H9 (cell line): ENCODE measurements at regions not wholly inside any gene's neighbourhood (a gene's known extent, or its start where the extent isn't known, plus 50 kb on each side); places are given as distances from the start of the nearest gene placed in this dataset.
"Not testable (repeated sequence)": the region's sequence is repeated elsewhere in the genome, so short reads cannot be mapped to it uniquely, and the experiment has no call there.

Experiments
- DNase-seq: peaks from one replicate; pipeline ENCODE4 v3.0.0-alpha.2; 2017
- H2AFZ ChIP-seq: one replicate; pipeline ENCODE4 v1.6.1; 2013; ENCODE audit warnings: mild to moderate bottlenecking, low read length, control low read depth, moderate library complexity
- H2AK5ac ChIP-seq: 2 replicates; pipeline ENCODE4 v1.6.1; 2013; ENCODE audit warnings: low read length, control low read depth, mixed read lengths; ENCODE audit not compliant: insufficient read length
- H2BK120ac ChIP-seq: one replicate; pipeline ENCODE4 v1.6.1; 2013; ENCODE audit warnings: low read depth, mild to moderate bottlenecking, low read length, control low read depth, inconsistent platforms; ENCODE audit not compliant: poor library complexity, severe bottlenecking
- H2BK12ac ChIP-seq: 2 replicates; pipeline ENCODE4 v1.6.1; 2013; ENCODE audit warnings: low read length, control low read depth, mixed read lengths, low read depth; ENCODE audit not compliant: insufficient read length
- H2BK15ac ChIP-seq: 2 replicates; pipeline ENCODE4 v1.6.1; 2013; ENCODE audit warnings: low read depth, low read length, control low read depth
- H2BK20ac ChIP-seq: one replicate; pipeline ENCODE4 v1.6.1; 2013; ENCODE audit warnings: low read depth, mild to moderate bottlenecking, low read length, control low read depth, inconsistent platforms; ENCODE audit not compliant: poor library complexity, severe bottlenecking
- H2BK5ac ChIP-seq: 2 replicates; pipeline ENCODE4 v1.6.1; 2013; ENCODE audit warnings: low read length, control low read depth, mixed read lengths; ENCODE audit not compliant: insufficient read length
- H3K14ac ChIP-seq: 2 replicates; pipeline ENCODE4 v1.6.1; 2013; ENCODE audit warnings: low read length, control low read depth; ENCODE audit not compliant: insufficient read depth
- H3K18ac ChIP-seq: 2 replicates; pipeline ENCODE4 v1.6.1; 2013; ENCODE audit warnings: low read depth, mild to moderate bottlenecking, mixed read lengths, low read length, control low read depth; ENCODE audit not compliant: insufficient read length
- H3K23ac ChIP-seq: 2 replicates; pipeline ENCODE4 v1.6.1; 2013; ENCODE audit warnings: low read length, control low read depth, mixed read lengths, low read depth; ENCODE audit not compliant: insufficient read length
- H3K23me2 ChIP-seq: 2 replicates; pipeline ENCODE4 v1.6.1; 2013; ENCODE audit warnings: low read depth, mild to moderate bottlenecking, mixed read lengths, low read length, control low read depth; ENCODE audit not compliant: insufficient read length, poor library complexity, severe bottlenecking
- H3K27ac ChIP-seq: 2 replicates; pipeline ENCODE4 v1.5.1; 2013; ENCODE audit warnings: low read length, control low read depth, mixed read lengths, low read depth; ENCODE audit not compliant: insufficient read length
- H3K27me3 ChIP-seq: 2 replicates; pipeline ENCODE4 v1.6.1; 2013; ENCODE audit warnings: low read length, control low read depth, inconsistent platforms; ENCODE audit not compliant: insufficient read depth
- H3K4ac ChIP-seq: 2 replicates; pipeline ENCODE4 v1.6.1; 2013; ENCODE audit warnings: low read depth, mild to moderate bottlenecking, control low read depth, inconsistent platforms, low read length, moderate library complexity
- H3K4me1 ChIP-seq: 2 replicates; pipeline ENCODE4 v1.6.1; 2013; ENCODE audit warnings: low read length, control low read depth, inconsistent platforms; ENCODE audit not compliant: insufficient read depth
- H3K4me2 ChIP-seq: 2 replicates; pipeline ENCODE4 v1.6.1; 2013; ENCODE audit warnings: low read length, control low read depth, mixed read lengths; ENCODE audit not compliant: insufficient read length, insufficient read depth
- H3K56ac ChIP-seq: 2 replicates; pipeline ENCODE4 v1.6.1; 2013; ENCODE audit warnings: low read depth, mild to moderate bottlenecking, mixed read lengths, low read length, control low read depth; ENCODE audit not compliant: insufficient read length
- H3K79me1 ChIP-seq: 2 replicates; pipeline ENCODE4 v1.6.1; 2013; ENCODE audit warnings: low read depth, mild to moderate bottlenecking, moderate library complexity, low read length, control low read depth, inconsistent platforms; ENCODE audit not compliant: insufficient read depth, poor library complexity, severe bottlenecking
- H3K79me2 ChIP-seq: 2 replicates; pipeline ENCODE4 v1.6.1; 2013; ENCODE audit warnings: low read length, control low read depth, inconsistent platforms; ENCODE audit not compliant: insufficient read depth
- H3K9ac ChIP-seq: 2 replicates; pipeline ENCODE4 v1.6.1; 2013; ENCODE audit warnings: low read length, control low read depth, mixed read lengths; ENCODE audit not compliant: insufficient read length; ENCODE audit errors: extremely low read depth
- H3K9me3 ChIP-seq: one replicate; pipeline ENCODE4 v1.6.1; 2013; ENCODE audit warnings: low read depth, low read length, inconsistent platforms; ENCODE audit not compliant: control insufficient read depth
- H3T11ph ChIP-seq: one replicate; pipeline ENCODE4 v1.6.1; 2013; ENCODE audit warnings: mild to moderate bottlenecking, low read length, control low read depth, inconsistent platforms
- H4K20me1 ChIP-seq: one replicate; pipeline ENCODE4 v1.6.1; 2013; ENCODE audit not compliant: control insufficient read depth, insufficient read length, insufficient read depth
- H4K5ac ChIP-seq: 2 replicates; pipeline ENCODE4 v1.6.1; 2013; ENCODE audit warnings: low read depth, mild to moderate bottlenecking, mixed read lengths, low read length, control low read depth; ENCODE audit not compliant: insufficient read length
- H4K8ac ChIP-seq: replicated peaks from 2 replicates; pipeline ENCODE4 v1.6.1; 2013; ENCODE audit warnings: low read length, control low read depth, mixed read lengths, low read depth; ENCODE audit not compliant: insufficient read length
- H4K91ac ChIP-seq: 2 replicates; pipeline ENCODE4 v1.6.1; 2013; ENCODE audit warnings: low read depth, mild to moderate bottlenecking, moderate library complexity, mixed read lengths, low read length, control low read depth; ENCODE audit not compliant: insufficient read length
- H3K27ac Mint-ChIP-seq, 3 experiments: 2 replicates in 2 of 3; 3 replicates in 1 of 3; pipeline ENCODE4 v1.8.0; 2020 to 2021; ENCODE audit warnings: mixed read lengths in 3 of 3, mild to moderate bottlenecking in 1 of 3, moderate library complexity in 1 of 3
- H3K27me3 Mint-ChIP-seq: 2 replicates; pipeline ENCODE4 v1.8.0; 2021; ENCODE audit warnings: low read depth, mild to moderate bottlenecking, moderate library complexity, mixed read lengths
- H3K36me3 Mint-ChIP-seq, 3 experiments: 2 replicates in 2 of 3; 3 replicates in 1 of 3; pipeline ENCODE4 v1.8.0; 2020 to 2021; ENCODE audit warnings: low read depth in 3 of 3, mixed read lengths in 3 of 3; ENCODE audit not compliant: insufficient read depth in 1 of 3
- H3K4me1 Mint-ChIP-seq, 2 experiments: 2 replicates each; pipeline ENCODE4 v1.8.0; 2020; ENCODE audit warnings: mixed read lengths in 2 of 2
- H3K4me3 Mint-ChIP-seq, 2 experiments: 2 replicates in 1 of 2; 3 replicates in 1 of 2; pipeline ENCODE4 v1.8.0; 2020 to 2021; ENCODE audit warnings: mild to moderate bottlenecking in 2 of 2, mixed read lengths in 2 of 2, moderate library complexity in 1 of 2
- H3K9me3 Mint-ChIP-seq, 2 experiments: 2 replicates in 1 of 2; 3 replicates in 1 of 2; pipeline ENCODE4 v1.8.0; 2020; ENCODE audit warnings: mild to moderate bottlenecking in 2 of 2, mixed read lengths in 2 of 2, moderate library complexity in 1 of 2
- WGBS: extraction: QIAGEN DNeasy Blood & Tissue Kit; methylation state at CpG from one replicate; pipeline ENCODE4 v1.1.7; 2013; ENCODE audit warnings: missing lambda C conversion rate, low lambda C conversion rate, mixed read lengths; ENCODE audit not compliant: insufficient read length; ENCODE audit errors: extremely low coverage; 5-methylcytosine and 5-hydroxymethylcytosine counted together
- TF ChIP-seq, protein P1 (sequence below): fragments of 200-600 bp; sonication (generic); conservative IDR thresholded peaks from 3 replicates; pipeline ENCODE4 v1.8.0; 2021; ENCODE audit warnings: antibody characterized with exemption, mild to moderate bottlenecking

DNA sequence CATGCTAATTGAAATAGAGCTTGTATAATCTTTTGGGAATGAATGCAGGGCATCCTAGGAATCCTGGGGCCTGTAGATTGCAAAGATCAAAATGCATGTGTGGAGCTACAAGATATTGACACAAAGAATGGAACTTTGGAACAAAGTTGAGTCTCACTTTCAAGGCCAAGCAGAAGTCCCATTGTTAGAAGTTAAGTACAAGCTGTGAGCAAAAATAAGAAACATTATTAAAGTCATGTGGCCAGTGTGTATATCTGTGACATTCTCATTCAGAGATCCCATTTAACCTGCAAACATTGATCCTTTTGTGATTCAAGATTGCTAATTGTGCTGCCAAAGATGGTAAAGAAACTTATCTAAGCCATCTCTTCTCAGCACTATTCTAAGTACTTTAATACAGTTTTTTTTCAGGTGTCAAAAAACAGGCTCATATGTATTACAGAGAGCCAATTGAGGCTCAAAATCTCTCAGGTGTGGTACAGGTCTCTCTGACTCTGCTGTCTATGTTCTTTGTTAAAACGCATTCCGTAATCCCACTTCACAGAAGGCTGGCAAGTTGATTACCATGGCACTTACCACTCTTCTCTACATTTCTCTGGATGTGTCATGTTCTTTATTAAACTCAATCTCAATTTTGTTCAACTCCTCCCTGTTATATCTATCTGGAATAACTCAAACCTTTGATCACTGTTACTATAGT lies 704.4 kb upstream of the NEGR1 start:
- H2BK20ac ChIP-seq, result peak overlapping the region; percentile 84
- peak overlapping the region; percentile 94 for H3K27ac ChIP-seq
- no peaks in the 10 kb centered on the region for H3K27me3 ChIP-seq
- no peak overlapping the region for H3K14ac ChIP-seq
- Mint-ChIP-seq H3K4me3 (no peak overlapping the region), H3K9me3 (peaks cover 4 to 11% of the 10 kb centered on the region in 2 experiments; a peak in 4 of 5 replicates), H3K4me1 (peaks cover 32 to 53% of the 10 kb centered on the region in 2 experiments), H3K36me3 (peaks cover 14 to 28% (median 20%) of the 10 kb centered on the region in 3 experiments), H3K27ac (peak overlapping the region; percentile 1 to 84 (median 62); a peak in 6 of 7 replicates), H3K27me3 (no peaks in the 10 kb centered on the region; the same call in 1 of the 2 replicates)
- H3K9ac ChIP-seq, result no peak overlapping the region
- H4K8ac ChIP-seq, result no peak overlapping the region
- no peak overlapping the region for H3K23ac ChIP-seq
- H3K23me2 ChIP-seq, result no peaks in the 10 kb centered on the region
- H3K4me1 ChIP-seq, result peaks cover 4% of the 10 kb centered on the region; the same call in 1 of the 2 replicates
- no peak overlapping the region for H2AK5ac ChIP-seq
- H2BK120ac ChIP-seq, result no peak overlapping the region
- no peak overlapping the region for H2BK15ac ChIP-seq
- no peak overlapping the region for H4K91ac ChIP-seq
- no peaks in the 10 kb centered on the region for H4K20me1 ChIP-seq
- no peaks in the 10 kb centered on the region for H3K9me3 ChIP-seq
- H4K5ac ChIP-seq, result no peak overlapping the region
- TF ChIP-seq, protein P1, sequence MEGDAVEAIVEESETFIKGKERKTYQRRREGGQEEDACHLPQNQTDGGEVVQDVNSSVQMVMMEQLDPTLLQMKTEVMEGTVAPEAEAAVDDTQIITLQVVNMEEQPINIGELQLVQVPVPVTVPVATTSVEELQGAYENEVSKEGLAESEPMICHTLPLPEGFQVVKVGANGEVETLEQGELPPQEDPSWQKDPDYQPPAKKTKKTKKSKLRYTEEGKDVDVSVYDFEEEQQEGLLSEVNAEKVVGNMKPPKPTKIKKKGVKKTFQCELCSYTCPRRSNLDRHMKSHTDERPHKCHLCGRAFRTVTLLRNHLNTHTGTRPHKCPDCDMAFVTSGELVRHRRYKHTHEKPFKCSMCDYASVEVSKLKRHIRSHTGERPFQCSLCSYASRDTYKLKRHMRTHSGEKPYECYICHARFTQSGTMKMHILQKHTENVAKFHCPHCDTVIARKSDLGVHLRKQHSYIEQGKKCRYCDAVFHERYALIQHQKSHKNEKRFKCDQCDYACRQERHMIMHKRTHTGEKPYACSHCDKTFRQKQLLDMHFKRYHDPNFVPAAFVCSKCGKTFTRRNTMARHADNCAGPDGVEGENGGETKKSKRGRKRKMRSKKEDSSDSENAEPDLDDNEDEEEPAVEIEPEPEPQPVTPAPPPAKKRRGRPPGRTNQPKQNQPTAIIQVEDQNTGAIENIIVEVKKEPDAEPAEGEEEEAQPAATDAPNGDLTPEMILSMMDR, result no peak
- no peaks in the 10 kb centered on the region for H3K79me1 ChIP-seq
- no peaks in the 10 kb centered on the region for H3K79me2 ChIP-seq
- peak overlapping the region; percentile 34 for H3K4me2 ChIP-seq
- H3K18ac ChIP-seq, result no peak overlapping the region
- no peak overlapping the region for H3T11ph ChIP-seq
- no peak overlapping the region for H2BK5ac ChIP-seq
- no peak overlapping the region for H3K4ac ChIP-seq
- H2AFZ ChIP-seq, result no peak overlapping the region
- DNase-seq, result no peak
- no CpG with 5 or more reads among the region's 2 CpGs for WGBS
- H3K56ac ChIP-seq, result no peak overlapping the region
- no peak overlapping the region for H2BK12ac ChIP-seq

DNA sequence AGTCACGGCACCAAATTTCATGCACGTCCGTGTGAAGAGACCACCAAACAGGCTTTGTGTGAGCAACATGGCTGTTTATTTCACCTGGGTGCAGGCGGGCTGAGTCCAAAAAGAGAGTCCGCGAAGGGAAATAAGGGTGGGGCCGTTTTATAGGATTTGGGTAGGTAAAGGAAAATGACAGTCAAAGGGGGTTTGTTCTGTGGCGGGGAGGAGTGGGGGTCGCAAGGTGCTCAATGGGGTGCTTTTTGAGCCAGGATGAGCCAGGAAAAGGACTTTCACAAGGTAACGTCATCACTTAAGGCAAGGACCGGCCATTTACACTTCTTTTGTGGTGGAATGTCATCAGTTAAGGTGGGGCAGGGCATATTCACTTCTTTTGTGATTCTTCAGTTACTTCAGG lies 702.7 kb upstream of the NEGR1 start:
- no CpG with 5 or more reads among the region's 11 CpGs for WGBS
- peak overlapping the region; percentile 30 to 59; a peak in 2 of 5 replicates for H3K4me3 Mint-ChIP-seq

More for the DNA sequence above, 702.7 kb upstream of the NEGR1 start:
- not testable (repeated sequence) for H3K4me1 ChIP-seq, H4K5ac ChIP-seq, H2BK20ac ChIP-seq, H3K14ac ChIP-seq, H3K23me2 ChIP-seq, H2BK5ac ChIP-seq, H3K9ac ChIP-seq, H3K4ac ChIP-seq, H2AFZ ChIP-seq, H4K20me1 ChIP-seq, H3K27me3 ChIP-seq, H2BK120ac ChIP-seq, H3K27ac ChIP-seq, H3K23ac ChIP-seq, H3K56ac ChIP-seq, H3K4me2 ChIP-seq, H3T11ph ChIP-seq, H3K27me3 Mint-ChIP-seq, H4K8ac ChIP-seq, H3K79me2 ChIP-seq, H3K18ac ChIP-seq, H3K9me3 Mint-ChIP-seq, H2BK12ac ChIP-seq, H2AK5ac ChIP-seq, H4K91ac ChIP-seq, H2BK15ac ChIP-seq, H3K79me1 ChIP-seq, H3K9me3 ChIP-seq
- DNase-seq, result peak; percentile 76
- peak overlapping the region in 2 of 3 experiments; percentile 83 to 95; a peak in 5 of 7 replicates for H3K27ac Mint-ChIP-seq
- peaks cover 7 to 18% (median 8%) of the 10 kb centered on the region in 3 experiments for H3K36me3 Mint-ChIP-seq
- peaks cover 35 to 65% of the 10 kb centered on the region in 2 experiments for H3K4me1 Mint-ChIP-seq
